HG02885 (cell line): ENCODE measurements at regions not wholly inside any gene's neighbourhood (a gene's known extent, or its start where the extent isn't known, plus 50 kb on each side); places are given as distances from the start of the nearest gene placed in this dataset.

ENCODE experiments used
- ATAC-seq: cut with Tn5 transposase; IDR thresholded peaks from one replicate; pipeline ENCODE4 v1.9.1; 2021; ENCODE audit warnings: mild to moderate bottlenecking; ENCODE audit not compliant: unreplicated experiment, poor library complexity

DNA sequence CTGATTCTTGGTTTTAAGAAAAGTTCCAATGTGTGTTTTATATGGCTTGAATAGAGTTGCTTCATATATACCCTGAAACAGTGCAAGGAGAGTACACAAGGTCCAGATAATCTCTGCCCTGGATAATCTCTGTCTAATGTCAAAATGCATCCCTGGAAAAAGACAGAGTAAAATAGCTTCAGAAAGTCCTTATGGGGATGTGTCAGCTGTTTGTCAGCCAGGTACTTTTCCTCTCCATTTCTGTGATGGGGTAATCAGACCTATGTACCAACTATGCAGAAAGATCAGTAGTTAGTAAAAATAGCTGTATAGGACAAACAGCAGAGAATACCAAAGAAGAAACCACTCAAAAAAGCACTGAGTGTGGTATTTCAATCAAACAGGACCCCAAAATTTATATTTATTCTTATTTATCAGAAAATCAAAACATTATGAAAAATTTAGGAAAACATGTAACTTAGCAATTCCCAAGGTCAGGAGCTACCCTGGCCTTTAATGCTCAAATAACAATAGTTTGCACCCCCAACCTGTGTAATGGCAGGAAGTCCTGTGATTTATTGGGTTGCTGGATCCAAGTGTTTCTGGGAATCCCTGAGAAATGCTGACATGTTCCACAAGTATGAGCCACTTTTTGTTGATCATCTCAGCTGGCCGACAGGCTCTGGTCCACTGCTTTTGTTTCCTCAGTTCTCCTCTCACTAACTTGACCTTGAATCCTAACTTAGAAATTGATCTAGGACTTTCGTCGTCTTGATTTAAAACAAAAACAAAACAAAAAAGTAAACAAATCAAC is 69.6 kb downstream of the MDH1 start:
- no peak for ATAC-seq

DNA sequence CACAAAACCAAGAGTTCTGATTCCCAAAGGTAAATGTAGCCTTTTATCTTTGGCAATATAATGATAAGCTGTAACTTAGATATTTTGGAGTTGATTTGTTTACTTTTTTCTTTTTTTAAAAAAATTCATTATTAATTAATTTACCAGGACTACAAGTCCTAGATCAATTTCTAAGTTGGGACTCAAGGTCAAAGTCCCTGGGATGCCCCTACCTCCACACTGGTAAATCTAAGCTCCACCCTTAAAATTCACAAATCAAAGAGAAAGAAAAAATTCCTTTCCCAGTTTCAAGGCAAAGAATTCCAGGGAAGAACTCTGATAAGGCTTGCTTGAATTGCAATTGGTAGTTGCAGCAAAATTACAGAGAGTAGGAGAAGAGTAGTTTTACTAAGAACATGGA is 71.3 kb downstream of the MDH1 start:
- no peak for ATAC-seq

DNA sequence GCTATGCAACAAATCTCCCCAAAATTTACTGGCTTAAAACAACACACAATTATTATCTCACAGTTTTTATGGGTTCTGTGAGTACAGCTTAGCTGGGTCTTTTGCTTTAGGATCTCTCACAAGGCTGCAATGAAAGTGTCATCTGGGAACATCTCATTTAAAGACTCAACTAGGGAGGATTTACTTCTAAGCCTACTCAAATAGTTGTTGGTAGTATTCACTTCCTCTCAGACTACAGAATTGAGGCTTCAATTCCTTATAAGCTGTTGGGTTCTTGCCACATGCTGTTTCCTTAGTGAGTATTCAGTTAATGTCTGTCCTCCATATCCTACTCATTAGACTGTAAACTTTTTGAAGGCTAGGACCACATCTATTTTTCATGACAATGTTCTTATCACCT is 72.3 kb downstream of the MDH1 start:
- no peak for ATAC-seq

DNA sequence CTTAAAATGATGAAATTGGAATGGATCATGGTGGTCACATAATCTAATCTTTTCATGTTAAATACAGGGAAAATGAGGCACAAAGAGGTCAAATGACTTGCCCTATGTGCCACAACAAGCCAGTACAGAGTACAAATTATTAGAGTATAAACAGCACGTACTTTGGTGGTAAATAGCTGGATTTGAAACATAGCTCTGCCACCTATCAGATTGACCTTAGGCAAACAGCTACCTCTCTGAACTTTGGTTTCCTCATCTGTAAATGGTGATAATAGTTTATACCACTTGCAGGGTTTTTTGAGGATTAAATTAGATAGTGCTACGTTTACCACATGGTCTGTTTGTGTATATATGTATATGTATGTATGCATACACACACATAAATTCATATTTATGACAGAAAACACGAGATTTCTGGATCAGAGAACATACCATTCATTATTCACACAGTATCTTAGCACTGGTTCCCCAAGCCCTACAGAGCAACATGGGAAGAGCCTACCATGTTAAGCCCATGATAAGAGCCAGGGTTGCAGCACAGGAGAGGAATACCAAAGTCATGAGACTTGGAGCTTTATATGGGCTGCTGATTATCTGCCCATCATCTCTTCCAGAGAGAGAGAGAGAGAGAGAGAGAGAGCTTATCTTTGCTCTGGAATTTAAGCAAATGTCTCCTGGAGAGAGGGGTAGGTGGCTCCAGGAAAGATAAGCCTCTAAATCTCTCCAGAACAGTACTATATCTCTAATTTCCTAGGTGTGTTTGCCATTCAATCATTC is 73.5 kb downstream of the MDH1 start:
- no peak for ATAC-seq

DNA sequence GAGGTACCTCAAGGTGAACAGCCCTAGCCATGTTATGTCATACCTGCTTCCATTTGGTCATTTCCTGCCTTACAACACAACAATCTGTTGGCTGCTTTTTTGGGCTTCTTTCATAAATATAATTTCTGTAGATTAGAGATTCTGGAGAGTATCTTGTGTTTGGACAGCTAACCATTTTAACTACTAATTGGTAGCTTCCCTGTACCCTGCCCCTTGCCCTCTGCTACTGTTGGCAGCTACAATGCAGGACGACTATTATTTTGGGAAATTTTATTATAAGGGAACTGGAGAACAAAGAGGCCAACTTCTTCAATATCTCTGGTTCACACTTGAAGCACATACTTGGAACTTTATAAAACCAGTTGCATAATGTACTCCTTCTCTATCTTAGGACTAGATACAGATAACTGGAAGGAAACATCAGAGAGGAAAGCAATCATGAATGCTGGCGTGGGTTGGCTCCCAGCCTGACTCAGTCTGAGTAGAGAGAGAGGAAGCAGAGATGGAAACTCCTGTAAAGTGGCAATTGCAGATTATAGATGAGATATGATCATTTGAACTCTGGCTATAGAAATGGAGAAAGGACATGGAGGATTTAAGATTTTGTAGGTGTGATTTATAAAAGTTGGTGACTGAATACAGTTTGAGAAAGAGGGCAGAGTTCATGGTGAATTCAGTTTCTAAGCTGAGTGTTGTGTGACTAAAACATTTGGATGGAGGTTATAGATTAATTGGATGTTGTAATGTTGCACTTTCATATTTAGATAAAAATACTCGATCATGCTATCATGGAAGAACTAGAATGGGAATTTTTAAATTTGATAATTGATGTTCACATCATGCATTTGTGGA is 74.5 kb downstream of the MDH1 start:
- ATAC-seq, result no peak

DNA sequence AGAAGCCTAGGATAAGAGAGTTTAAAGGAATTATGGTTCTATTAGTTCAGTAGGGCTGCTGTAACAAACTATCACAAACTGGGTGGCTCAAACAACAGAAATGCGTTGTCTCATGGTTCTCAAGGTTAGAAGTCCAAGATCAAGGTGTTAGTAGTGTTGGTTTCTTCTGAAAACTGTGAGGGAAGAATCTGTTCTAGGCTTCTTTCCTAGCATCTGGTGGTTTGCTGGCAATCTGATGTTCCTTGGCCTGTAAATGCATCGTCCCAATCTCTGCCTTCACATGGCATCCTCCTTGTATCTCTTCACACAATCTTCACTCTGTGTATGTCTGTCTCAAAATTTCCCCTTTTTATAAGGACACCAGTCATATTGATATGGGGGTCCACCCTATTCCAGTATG is 76.3 kb downstream of the MDH1 start:
- ATAC-seq, result no peak

DNA sequence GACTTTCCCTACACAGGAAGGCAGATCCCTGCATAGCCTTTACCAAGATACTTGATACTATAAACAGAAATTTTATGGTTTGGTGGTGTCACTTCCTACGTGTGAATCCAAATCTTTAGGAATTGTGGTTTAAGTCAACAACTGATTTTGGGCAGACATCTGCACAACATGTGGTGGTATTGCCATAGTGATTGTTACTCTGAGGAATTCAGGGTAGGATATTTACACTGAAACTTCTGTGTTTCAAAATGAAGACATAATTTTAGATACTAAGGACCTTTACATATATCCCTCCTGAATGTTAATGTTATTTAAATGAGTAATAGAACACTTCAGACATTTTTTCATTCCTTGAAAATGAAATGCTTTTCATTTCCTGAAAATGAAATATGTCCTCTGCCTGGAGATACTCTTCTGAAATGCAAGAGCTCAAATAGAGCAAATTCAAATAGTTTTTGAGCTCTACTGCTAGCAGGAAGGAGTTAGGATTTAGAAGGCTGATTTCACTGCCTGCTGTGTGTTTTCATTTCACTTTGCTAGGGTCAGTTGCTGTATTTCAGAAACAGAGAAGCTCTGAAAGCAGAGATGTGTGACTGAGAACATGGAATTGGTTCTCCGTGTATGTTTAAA is 77.2 kb downstream of the MDH1 start:
- no peak for ATAC-seq

DNA sequence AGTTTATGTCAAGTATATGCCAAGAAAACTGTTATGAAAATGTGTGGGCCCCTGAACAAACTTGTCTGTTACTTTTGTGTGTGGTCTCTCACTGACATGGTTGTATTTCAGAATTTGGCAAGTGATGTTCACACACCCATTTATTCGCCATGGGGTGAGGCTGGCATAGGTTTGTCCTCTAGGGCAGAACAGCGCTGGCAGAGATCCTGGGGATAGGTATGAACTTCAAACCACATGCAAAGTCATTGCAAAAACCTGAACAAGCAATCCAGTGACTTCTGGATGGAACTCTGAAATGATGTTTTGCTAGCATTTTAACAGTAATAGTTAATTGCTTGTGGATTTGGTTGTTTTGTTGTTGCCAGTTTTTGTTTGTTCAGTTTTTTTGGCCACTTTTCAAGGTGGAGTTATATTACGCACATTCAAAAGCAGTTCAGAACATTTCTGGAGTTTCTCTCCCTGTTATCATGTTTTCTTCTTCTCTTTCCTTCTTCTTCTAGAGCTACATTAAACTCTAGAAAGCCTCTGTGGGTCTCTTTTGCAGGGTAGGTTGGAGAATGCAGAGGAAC is 78.5 kb downstream of the MDH1 start:
- ATAC-seq, result no peak

DNA sequence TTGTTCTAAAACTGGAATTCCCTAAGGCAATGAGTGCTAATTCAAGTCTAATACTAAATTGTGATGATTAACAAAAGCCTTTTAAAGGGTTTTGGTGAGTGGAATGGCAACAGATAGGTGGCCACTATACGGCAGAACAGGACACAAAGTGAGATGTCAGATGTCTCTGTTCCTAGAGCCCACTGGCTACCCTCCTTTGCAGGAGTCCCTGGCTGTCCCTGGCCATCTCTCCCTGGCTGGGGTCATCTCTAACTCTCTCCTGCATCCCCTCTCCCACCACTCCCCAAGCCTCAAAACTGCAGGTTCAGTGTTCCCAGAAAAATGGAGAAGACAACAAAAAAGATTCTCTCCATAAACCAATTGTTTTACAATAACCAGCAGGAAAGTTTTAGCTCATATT is 79.2 kb downstream of the MDH1 start:
- no peak for ATAC-seq

DNA sequence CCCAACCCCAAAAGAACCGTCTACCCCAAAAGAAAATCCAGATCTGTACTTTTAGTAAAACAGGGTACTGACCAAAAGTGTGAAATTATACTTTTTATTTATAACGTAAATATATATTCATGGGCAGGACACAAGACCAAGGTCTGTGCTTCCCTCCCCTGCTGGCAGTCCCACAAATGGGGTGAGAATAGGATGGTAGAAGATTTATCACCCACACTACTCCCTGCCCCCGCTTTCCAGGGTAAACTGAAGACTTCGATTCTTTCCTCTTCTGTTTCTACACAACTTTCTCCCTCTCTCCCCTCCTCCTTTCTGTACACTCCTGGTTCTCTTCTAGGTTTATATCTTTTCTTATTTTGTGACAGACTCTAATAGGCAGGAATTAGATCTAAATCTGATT is 79.7 kb downstream of the MDH1 start:
- no peak for ATAC-seq

DNA sequence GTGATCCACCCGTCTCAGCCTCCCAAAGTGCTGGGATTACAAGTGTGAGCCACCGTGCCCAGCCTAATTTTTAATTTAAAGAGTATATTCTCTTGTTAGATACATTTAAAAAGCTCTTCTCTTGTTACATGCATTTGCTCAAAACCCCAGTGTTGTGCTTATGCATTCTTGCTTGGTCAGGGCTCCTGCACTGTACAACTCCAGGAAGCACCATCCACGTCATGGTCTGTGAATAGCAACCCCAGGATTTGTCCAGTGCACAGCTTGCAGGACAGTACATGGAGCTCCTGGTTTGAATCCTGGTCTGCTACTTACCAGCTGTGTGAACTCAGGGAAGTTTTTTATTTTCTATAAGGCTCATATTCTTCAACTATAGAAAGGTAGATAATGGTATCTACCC is 80.8 kb downstream of the MDH1 start:
- ATAC-seq, result no peak

DNA sequence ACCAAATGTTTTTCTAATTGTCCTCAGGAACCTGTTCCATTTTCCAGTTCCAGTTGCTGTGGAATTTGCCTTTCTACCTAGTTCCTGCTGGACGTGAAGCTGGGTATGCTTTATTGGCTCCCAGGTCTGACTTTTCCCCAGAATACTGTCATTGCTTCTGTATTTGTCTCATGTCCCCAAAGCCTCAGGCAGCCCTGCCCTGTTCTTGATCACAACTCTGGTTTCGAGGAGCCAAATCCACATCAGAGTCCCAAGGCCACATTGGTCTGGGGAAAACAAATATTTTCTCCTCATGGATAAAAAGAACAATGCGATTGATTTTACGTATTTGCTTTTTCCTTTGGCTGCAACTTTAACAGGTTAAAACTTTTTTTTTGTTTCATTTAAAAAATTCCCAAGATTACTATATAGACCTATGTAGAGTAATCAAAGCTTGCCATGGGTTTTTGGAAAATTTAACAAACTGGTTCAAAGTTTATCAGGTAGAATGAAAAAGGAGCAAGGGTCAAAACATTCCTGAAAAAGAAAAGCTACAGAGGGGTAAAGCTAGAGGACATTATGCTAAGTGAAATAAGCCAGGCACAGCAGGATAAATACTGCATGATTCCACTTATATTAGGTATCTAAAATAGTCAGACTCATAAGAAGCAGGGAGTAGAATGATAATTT is 85.2 kb downstream of the MDH1 start:
- ATAC-seq, result no peak

DNA sequence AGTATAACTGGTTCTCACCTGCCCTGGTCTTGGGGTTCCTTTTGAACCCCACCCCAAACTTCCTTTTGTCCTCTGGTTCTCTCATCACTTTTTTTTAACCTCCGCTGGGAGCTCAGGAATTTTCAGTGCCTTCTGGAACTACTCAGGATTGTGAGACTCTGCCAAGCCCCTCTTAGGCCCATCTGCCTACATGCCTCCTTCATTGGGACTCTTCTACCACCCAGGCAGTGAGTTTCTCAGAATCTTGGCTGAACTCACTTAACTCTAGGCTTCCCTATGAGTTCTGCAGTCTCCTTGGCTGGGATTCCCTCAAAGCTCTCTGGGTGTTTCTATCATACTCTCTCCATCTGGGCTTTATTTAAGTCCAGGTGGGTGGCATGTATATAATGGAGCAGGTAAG is 86.3 kb downstream of the MDH1 start:
- no peak for ATAC-seq

DNA sequence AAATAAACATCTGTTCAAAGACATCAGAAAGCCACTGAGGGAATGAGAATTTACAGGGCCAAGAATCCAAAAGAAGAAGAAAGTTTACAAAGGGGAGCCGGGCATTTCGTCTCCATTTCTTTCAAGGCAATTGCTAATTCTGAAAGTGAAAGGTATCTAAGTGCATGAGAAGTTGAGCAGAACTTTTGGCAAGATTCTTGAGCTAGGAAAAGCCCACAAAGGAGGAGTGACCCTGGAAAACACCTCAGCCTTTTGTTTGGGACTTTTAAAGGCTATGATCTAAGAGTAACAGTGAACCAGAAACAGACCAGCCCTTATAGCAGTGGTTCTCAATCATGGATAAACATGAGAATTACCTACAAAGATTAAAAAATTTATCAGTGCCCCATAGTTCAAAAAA is 87.4 kb downstream of the MDH1 start:
- ATAC-seq, result peak; percentile 64

DNA sequence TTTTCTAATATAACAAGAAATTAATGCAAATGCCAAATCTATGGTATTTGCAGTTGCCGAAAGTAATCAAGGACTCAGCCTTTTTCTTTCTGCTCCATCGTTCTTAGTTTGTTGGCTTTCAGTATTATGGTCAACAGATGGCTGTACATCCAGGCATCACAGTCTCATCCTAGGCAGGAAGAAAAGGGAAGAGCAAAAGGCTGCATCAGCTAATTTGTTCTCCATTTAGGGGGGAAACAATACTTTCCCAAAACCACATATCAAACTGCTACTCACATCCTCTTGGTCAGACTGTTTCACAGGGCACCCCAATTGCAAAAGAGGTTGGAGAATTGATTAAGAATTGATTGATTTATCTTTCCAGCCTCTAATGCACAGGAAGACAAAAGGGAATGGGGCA is 89.3 kb downstream of the MDH1 start:
- ATAC-seq, result no peak

DNA sequence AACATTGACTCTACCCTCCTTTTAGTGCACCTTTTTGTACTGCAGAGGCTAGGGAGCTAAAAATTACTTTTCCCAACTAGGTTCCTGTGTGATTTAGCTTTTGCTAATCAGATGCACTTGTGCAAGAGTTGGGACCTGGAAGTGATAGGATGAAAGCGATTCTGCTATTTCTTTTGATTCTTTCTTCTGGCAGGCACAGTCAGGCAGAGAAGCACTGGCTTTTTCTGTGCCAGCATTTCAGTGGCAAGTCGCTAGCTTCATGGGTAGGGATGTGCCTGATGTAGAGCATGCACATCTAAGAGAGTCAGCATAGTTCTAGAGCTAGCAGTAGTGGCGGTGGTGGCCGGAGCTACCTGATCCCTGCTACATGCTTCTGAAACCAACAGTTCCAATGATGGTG is 89.8 kb downstream of the MDH1 start:
- ATAC-seq, result no peak

DNA sequence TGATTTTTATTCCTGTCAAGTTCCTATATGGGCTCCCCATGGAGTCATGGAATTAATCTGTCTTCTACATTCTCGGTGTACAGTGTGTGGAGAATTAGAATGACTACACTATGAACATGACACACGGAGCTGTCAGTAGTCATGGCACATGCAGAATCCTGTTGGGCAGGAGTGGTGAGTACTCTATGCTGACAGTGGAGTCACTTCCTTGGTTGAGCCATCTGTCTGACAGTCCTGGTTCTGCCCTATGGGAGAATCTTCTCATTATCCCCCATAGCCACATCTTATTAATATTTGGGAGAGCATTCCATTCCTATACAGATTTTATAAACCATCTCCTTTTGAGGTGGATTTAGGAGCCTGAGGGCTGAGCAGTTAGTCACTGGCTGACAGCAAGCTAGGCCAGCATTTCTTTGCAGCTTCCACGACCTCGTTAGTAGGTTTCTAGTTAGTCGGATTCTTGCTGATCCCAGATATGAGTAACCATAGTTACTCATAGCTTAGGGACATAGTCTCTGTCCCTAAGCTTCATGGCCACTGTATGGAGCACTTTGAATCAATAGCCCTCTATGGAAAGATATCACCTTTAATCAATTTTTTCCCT is 90.6 kb downstream of the MDH1 start:
- ATAC-seq, result no peak

DNA sequence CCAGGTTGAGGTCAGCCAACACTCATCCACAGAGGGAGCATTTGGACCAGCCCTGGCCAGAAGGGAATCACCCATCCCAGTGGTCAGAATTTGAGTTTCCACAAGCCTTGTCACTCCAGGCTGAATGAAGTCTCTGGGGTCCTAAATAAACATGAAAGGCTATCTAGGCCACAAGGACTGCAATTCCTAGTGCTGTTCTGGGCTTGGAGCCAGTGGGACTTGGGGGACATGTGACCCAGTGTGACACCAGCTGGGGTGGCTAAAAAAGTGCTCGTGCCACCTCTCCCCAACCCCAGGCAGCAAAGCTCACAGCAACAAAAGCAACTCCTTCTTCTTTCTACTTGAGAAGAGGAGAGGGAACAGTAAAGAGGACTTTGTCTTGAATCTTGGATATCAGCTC is 91.7 kb downstream of the MDH1 start:
- no peak for ATAC-seq

DNA sequence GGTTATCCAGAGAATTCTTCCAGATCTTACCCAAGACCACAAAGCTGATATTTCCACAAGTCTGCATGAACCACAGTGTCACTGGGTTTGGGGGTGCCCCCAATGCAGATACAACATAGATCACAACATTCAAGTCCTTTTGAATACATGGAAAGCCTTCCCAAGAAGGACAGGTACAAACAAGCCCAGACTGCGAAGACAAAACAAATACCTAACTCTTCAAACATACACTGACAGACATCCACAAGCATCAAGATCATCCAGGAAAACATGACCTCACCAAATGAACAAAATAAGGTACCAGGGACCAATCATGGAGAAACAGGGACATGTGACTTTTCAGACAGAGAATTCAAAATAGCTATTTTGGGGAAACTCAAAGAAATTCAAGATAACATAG is 93.1 kb downstream of the MDH1 start:
- no peak for ATAC-seq
